ENCODE measurements at regions not wholly inside any gene's neighbourhood (a gene's known extent, or its start where the extent isn't known, plus 50 kb on each side); places are given as distances from the start of the nearest gene placed in this dataset.

GRCh38 chr21:28442624-28443023, 550.1 kb downstream of the LTN1 start:
- TF ChIP-seq NANOG (IDR thresholded peaks at IDR 0.05; ENCODE audit: borderline replicate concordance) (no peak), CREB1 (CRISPR knock-in tag; IDR thresholded peaks at IDR 0.05; ENCODE audit: low read depth) (no peak), CTCF (conservative IDR thresholded peaks at IDR 0.05; ENCODE audit: low read depth in 2 of 2) (no peak), POLR2AphosphoS5 (IDR thresholded peaks at IDR 0.05; ENCODE audit: low read depth) (no peak), EZH2phosphoT487 (IDR thresholded peaks at IDR 0.05; ENCODE audit: unreplicated experiment) (no peak), EZH2 (IDR thresholded peaks at IDR 0.05; ENCODE audit: low read depth, unreplicated experiment) (no peak), JUNB (IDR thresholded peaks at IDR 0.05; ENCODE audit: unreplicated experiment) (no peak), ZNF331 (CRISPR knock-in tag; IDR thresholded peaks at IDR 0.05; ENCODE audit: low read depth) (no peak), ZNF114 (CRISPR knock-in tag; IDR thresholded peaks at IDR 0.05) (no peak), ZNF462 (CRISPR knock-in tag; IDR thresholded peaks at IDR 0.05) (no peak)
- TF ChIP-seq, protein P1, sequence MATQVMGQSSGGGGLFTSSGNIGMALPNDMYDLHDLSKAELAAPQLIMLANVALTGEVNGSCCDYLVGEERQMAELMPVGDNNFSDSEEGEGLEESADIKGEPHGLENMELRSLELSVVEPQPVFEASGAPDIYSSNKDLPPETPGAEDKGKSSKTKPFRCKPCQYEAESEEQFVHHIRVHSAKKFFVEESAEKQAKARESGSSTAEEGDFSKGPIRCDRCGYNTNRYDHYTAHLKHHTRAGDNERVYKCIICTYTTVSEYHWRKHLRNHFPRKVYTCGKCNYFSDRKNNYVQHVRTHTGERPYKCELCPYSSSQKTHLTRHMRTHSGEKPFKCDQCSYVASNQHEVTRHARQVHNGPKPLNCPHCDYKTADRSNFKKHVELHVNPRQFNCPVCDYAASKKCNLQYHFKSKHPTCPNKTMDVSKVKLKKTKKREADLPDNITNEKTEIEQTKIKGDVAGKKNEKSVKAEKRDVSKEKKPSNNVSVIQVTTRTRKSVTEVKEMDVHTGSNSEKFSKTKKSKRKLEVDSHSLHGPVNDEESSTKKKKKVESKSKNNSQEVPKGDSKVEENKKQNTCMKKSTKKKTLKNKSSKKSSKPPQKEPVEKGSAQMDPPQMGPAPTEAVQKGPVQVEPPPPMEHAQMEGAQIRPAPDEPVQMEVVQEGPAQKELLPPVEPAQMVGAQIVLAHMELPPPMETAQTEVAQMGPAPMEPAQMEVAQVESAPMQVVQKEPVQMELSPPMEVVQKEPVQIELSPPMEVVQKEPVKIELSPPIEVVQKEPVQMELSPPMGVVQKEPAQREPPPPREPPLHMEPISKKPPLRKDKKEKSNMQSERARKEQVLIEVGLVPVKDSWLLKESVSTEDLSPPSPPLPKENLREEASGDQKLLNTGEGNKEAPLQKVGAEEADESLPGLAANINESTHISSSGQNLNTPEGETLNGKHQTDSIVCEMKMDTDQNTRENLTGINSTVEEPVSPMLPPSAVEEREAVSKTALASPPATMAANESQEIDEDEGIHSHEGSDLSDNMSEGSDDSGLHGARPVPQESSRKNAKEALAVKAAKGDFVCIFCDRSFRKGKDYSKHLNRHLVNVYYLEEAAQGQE (IDR thresholded peaks at IDR 0.05; ENCODE audit: unreplicated experiment): no peak
- TF ChIP-seq, protein P2, sequence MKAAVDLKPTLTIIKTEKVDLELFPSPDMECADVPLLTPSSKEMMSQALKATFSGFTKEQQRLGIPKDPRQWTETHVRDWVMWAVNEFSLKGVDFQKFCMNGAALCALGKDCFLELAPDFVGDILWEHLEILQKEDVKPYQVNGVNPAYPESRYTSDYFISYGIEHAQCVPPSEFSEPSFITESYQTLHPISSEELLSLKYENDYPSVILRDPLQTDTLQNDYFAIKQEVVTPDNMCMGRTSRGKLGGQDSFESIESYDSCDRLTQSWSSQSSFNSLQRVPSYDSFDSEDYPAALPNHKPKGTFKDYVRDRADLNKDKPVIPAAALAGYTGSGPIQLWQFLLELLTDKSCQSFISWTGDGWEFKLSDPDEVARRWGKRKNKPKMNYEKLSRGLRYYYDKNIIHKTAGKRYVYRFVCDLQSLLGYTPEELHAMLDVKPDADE (IDR thresholded peaks at IDR 0.05): no peak

All from GM23338 (cell line).